HL-60/S4 treated with retinoic acid at 250 ng/mL for 4 days and 3 days (cell line): ENCODE measurements at regions not wholly inside any gene's neighbourhood (a gene's known extent, or its start where the extent isn't known, plus 50 kb on each side); places are given as distances from the start of the nearest gene placed in this dataset.
"Not testable (repeated sequence)": the region's sequence is repeated elsewhere in the genome, so short reads cannot be mapped to it uniquely, and the experiment has no call there.

Experiments used
- in situ Hi-C: fragments of 300-500 bp; cut with MboI; formaldehyde crosslinking; loops from 2 replicates; pipeline ENCODE4 v1.7.0; 2022; ENCODE audit warnings: low sequenced_read_pairs

- in situ Hi-C loops, result no loop called here
Observed at GRCh38 chrX:140447150-140447549, 57.7 kb downstream of the SOX3 start.

- in situ Hi-C loops, result no loop called here
Observed at GRCh38 chrX:140440876-140441275, 64.0 kb downstream of the SOX3 start.

- in situ Hi-C loops, result no loop called here
Observed at GRCh38 chrX:140439476-140439875, 65.4 kb downstream of the SOX3 start.

- in situ Hi-C loops, result no loop called here
Observed at GRCh38 chrX:140434347-140434746, 70.5 kb downstream of the SOX3 start.

- in situ Hi-C loops, result no loop called here
Observed at GRCh38 chrX:140433582-140433981, 71.3 kb downstream of the SOX3 start.

GRCh38 chrX:140432346-140433175, 72.3 kb downstream of the SOX3 start:
- in situ Hi-C loops, result no loop called here

- in situ Hi-C loops, result no loop called here
Observed at GRCh38 chrX:140431521-140431920, 73.3 kb downstream of the SOX3 start.

- in situ Hi-C loops, result no loop called here
Observed at GRCh38 chrX:140425712-140426395, 79.0 kb downstream of the SOX3 start.

GRCh38 chrX:140422501-140422900, 82.4 kb downstream of the SOX3 start:
- in situ Hi-C loops, result no loop called here

GRCh38 chrX:140402131-140402530, 102.7 kb downstream of the SOX3 start:
- in situ Hi-C loops, result not testable (repeated sequence)

GRCh38 chrX:140396326-140396725, 108.5 kb downstream of the SOX3 start:
- in situ Hi-C loops, result not testable (repeated sequence)

GRCh38 chrX:140393507-140393906, 111.4 kb downstream of the SOX3 start:
- in situ Hi-C loops, result no loop called here

- in situ Hi-C loops, result no loop called here
Observed at GRCh38 chrX:140391313-140391712, 113.6 kb downstream of the SOX3 start.

GRCh38 chrX:140389331-140389730, 115.5 kb downstream of the SOX3 start:
- in situ Hi-C loops, result no loop called here

- in situ Hi-C loops, result no loop called here
Observed at GRCh38 chrX:140362861-140363260, 142.0 kb downstream of the SOX3 start.

GRCh38 chrX:140360924-140361323, 143.9 kb downstream of the SOX3 start:
- in situ Hi-C loops, result no loop called here

- in situ Hi-C loops, result no loop called here
Observed at GRCh38 chrX:140360284-140360683, 144.6 kb downstream of the SOX3 start.

GRCh38 chrX:140355922-140356321, 148.9 kb downstream of the SOX3 start:
- in situ Hi-C loops, result no loop called here

GRCh38 chrX:140355429-140355828, 149.4 kb downstream of the SOX3 start:
- in situ Hi-C loops, result no loop called here

- in situ Hi-C loops, result no loop called here
Observed at GRCh38 chrX:140354431-140355120, 150.3 kb downstream of the SOX3 start.

GRCh38 chrX:140346729-140347128, 158.1 kb downstream of the SOX3 start:
- in situ Hi-C loops, result no loop called here
